AG04450 (cell line): ENCODE measurements at regions not wholly inside any gene's neighbourhood (a gene's known extent, or its start where the extent isn't known, plus 50 kb on each side); places are given as distances from the start of the nearest gene placed in this dataset. TPM values are rescaled to one million over a fixed set of nuclear protein-coding genes. Genes with fewer than 3 reads are reported as not detected.

ENCODE experiments used
- CTCF ChIA-PET: fragments of 300-600, 350-600 bp; formaldehyde crosslinking; extraction: SDS; loops from one replicate; lab custom pipeline; 2022; ENCODE audit warnings: antibody characterized with exemption, inconsistent platforms; lab: Charles Lee
- POLR2A ChIA-PET: fragments of 350-600 bp; formaldehyde crosslinking; extraction: SDS; loops from one replicate; lab custom pipeline; 2021; ENCODE audit warnings: antibody characterized with exemption, inconsistent platforms; lab: Yijun Ruan, JAX
- DNase-seq: peaks from one replicate; pipeline ENCODE4 v3.0.0-alpha.2; 2011; ENCODE audit warnings: low read depth, low spot score
- H3K27ac ChIP-seq: one replicate; pipeline ENCODE4 v1.5.1; 2012; ENCODE audit warnings: low read depth, low read length, control low read depth
- H3K27me3 ChIP-seq: one replicate; pipeline ENCODE4 v1.6.0; 2012; ENCODE audit warnings: low read length; ENCODE audit not compliant: control insufficient read depth, insufficient read depth
- H3K4me3 ChIP-seq: 2 replicates; pipeline ENCODE4 v1.5.1; 2011; ENCODE audit warnings: mild to moderate bottlenecking, low read depth, low read length, control low read depth
- H3K9me3 ChIP-seq: 2 replicates; pipeline ENCODE4 v1.5.1; 2012; ENCODE audit warnings: low read length; ENCODE audit not compliant: control insufficient read depth, insufficient read depth
- CTCF ChIP-seq: IDR thresholded peaks from 2 replicates; pipeline ENCODE4 v1.5.1; 2011; ENCODE audit warnings: low read depth, low read length, control low read depth, inconsistent platforms
- small RNA-seq: library from RNA; depleted of rRNA; stranded (forward); fragments of <200 nt; gene quantifications from one replicate; pipeline ENCODE3, GENCODE V24; 2012; ENCODE audit warnings: low read depth; ENCODE audit not compliant: insufficient read length

DNA sequence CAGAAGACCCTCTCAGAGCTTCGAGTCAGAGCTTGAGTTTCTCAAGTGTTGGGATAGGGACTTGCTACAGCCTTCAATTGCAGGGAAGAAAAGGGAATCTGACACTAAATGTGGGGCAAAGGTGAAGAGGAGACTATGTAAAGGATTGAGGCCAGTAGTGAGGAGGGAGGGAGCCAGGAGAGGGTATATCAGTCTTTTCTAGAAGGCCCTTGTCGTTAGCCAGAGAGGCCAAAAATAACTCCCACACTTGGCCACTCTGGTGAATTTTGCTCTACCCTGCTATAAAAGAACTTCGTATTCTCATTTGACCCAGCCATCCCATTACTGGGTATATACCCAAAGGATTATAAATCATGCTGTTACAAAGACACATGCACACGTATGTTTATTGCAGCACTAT is 162.0 kb downstream of the MDFIC start:
- Histone ChIP-seq H3K27me3 (no peaks in the 10 kb centered on the region), H3K27ac (no peak overlapping the region), H3K9me3 (no peaks in the 10 kb centered on the region), H3K4me3 (no peak overlapping the region)
- CTCF ChIA-PET, result no interaction called here
- no peak for DNase-seq
- no peak for TF ChIP-seq CTCF
- POLR2A ChIA-PET, result no interaction called here

DNA sequence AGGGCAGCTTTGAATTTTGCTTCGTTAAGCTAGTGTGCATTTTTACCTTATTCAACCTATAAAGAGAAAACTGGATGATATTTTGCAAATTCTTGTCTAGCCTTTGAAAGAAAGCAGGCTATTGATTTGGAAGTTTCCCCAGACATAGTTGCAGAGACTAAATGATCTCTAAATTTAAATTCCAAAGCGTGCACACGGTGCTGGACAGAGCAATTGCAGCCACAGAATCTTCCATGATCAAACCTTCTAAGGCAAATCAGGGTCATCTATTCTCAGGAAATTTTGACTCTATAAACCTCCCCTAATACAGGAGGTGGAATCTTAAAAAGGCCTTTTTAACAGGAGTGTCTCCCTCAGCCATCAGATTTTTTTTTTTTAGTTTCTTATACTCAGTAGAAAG is 159.9 kb downstream of the MDFIC start:
- H3K27ac ChIP-seq, result no peak overlapping the region
- no peak overlapping the region for H3K4me3 ChIP-seq
- no peak for TF ChIP-seq CTCF
- CTCF ChIA-PET, result no interaction called here
- POLR2A ChIA-PET, result no interaction called here
- no peaks in the 10 kb centered on the region for H3K9me3 ChIP-seq
- no peak for DNase-seq
- H3K27me3 ChIP-seq, result no peaks in the 10 kb centered on the region

- TF ChIP-seq CTCF, result no peak
- H3K27ac ChIP-seq, result no peak overlapping the region
- H3K9me3 ChIP-seq, result no peaks in the 10 kb centered on the region
- no peak for DNase-seq
- no peaks in the 10 kb centered on the region for H3K27me3 ChIP-seq
- POLR2A ChIA-PET, result no interaction called here
- CTCF ChIA-PET, result no interaction called here
- H3K4me3 ChIP-seq, result no peak overlapping the region
Observed at GRCh38 chr7:115078851-115079250, 157.0 kb downstream of the MDFIC start.

GRCh38 chr7:115078386-115078785 is 156.5 kb downstream of the MDFIC start:
- no peak overlapping the region for H3K27ac ChIP-seq
- TF ChIP-seq CTCF, result no peak
- H3K27me3 ChIP-seq, result no peaks in the 10 kb centered on the region
- no peaks in the 10 kb centered on the region for H3K9me3 ChIP-seq
- H3K4me3 ChIP-seq, result no peak overlapping the region
- CTCF ChIA-PET, result no interaction called here
- POLR2A ChIA-PET, result no interaction called here
- DNase-seq, result no peak

GRCh38 chr7:115070311-115070710 is 148.4 kb downstream of the MDFIC start:
- Histone ChIP-seq H3K27ac (no peak overlapping the region), H3K4me3 (no peak overlapping the region), H3K27me3 (no peaks in the 10 kb centered on the region), H3K9me3 (no peaks in the 10 kb centered on the region)
- CTCF ChIA-PET, result no interaction called here
- no peak for TF ChIP-seq CTCF
- POLR2A ChIA-PET, result no interaction called here
- no peak for DNase-seq

Small RNA genes in the stretch of these regions (small RNA-seq; reads per million reads assigned to genes)
- gene RF00019, result not detected
- gene SNORA25B, result not detected
